HEK293 (cell line): ENCODE measurements at regions not wholly inside any gene's neighbourhood (a gene's known extent, or its start where the extent isn't known, plus 50 kb on each side); places are given as distances from the start of the nearest gene placed in this dataset.

Experiments used
- CTCF ChIA-PET: fragments of 350-600 bp; formaldehyde crosslinking; extraction: SDS; loops from one replicate; lab custom pipeline; 2021; ENCODE audit warnings: antibody characterized with exemption; lab: Yijun Ruan, JAX
- POLR2A ChIA-PET: fragments of 300-600 bp; formaldehyde crosslinking; extraction: SDS; loops from one replicate; lab custom pipeline; 2020; ENCODE audit warnings: antibody characterized with exemption, inconsistent platforms; lab: Yijun Ruan, JAX
- H3K27ac ChIP-seq: fragments of 200-500 bp; sonication (Bioruptor generic); 2 replicates; pipeline ENCODE4 v1.5.1; 2014; ENCODE audit warnings: low read depth, low read length, control low read depth, inconsistent platforms; ENCODE audit errors: extremely low read depth
- H3K36me3 ChIP-seq, 2 experiments: fragments of 200-500 bp in 1 of 2; sonication (Bioruptor generic) in 1 of 2; 1 replicate in 1 of 2; 2 replicates in 1 of 2; pipeline ENCODE4 v1.5.1; 2014 to 2017; ENCODE audit warnings: inconsistent platforms in 2 of 2, low read length in 2 of 2; ENCODE audit not compliant: control insufficient read depth in 2 of 2, insufficient read depth in 1 of 2
- H3K4me1 ChIP-seq: fragments of 200-500 bp; sonication (Bioruptor generic); 2 replicates; pipeline ENCODE4 v1.5.1; 2014; ENCODE audit warnings: mild to moderate bottlenecking, low read length, inconsistent platforms; ENCODE audit not compliant: control insufficient read depth, insufficient read depth
- H3K4me3 ChIP-seq: 2 replicates; pipeline ENCODE4 v1.5.1; 2011; ENCODE audit warnings: low read depth, mild to moderate bottlenecking, control low read depth, low read length, moderate library complexity
- H3K9me3 ChIP-seq: fragments of 200-500 bp; sonication (Bioruptor generic); 2 replicates; pipeline ENCODE4 v1.5.1; 2014; ENCODE audit warnings: low read depth, low read length, inconsistent platforms; ENCODE audit not compliant: control insufficient read depth, insufficient read depth
- BCL11A ChIP-seq: fragments of 450-650 bp; formaldehyde crosslinking; IDR thresholded peaks from 2 replicates; pipeline ENCODE4 v1.5.1; 2016; ENCODE audit warnings: low read depth, missing biosample characterization, missing genetic modification characterization
- ELK4 ChIP-seq: IDR thresholded peaks from 2 replicates; pipeline ENCODE4 v1.6.1; 2011; ENCODE audit warnings: mild to moderate bottlenecking, low read depth, low read length, borderline replicate concordance
- GFI1B ChIP-seq: fragments of 450-650 bp; formaldehyde crosslinking; IDR thresholded peaks from 2 replicates; pipeline ENCODE4 v1.5.1; 2016; ENCODE audit warnings: missing biosample characterization, missing genetic modification characterization
- HIC1 ChIP-seq: fragments of 450-650 bp; formaldehyde crosslinking; IDR thresholded peaks from 2 replicates; pipeline ENCODE4 v1.5.1; 2016; ENCODE audit warnings: missing biosample characterization, missing genetic modification characterization
- KLF1 ChIP-seq: fragments of 450-650 bp; formaldehyde crosslinking; IDR thresholded peaks from 2 replicates; pipeline ENCODE4 v1.5.1; 2016; ENCODE audit warnings: missing biosample characterization, missing genetic modification characterization
- KLF7 ChIP-seq: fragments of 450-650 bp; formaldehyde crosslinking; IDR thresholded peaks from 2 replicates; pipeline ENCODE4 v1.5.1; 2016; ENCODE audit warnings: missing biosample characterization, missing genetic modification characterization, borderline replicate concordance
- MZF1 ChIP-seq: fragments of 450-650 bp; formaldehyde crosslinking; IDR thresholded peaks from 2 replicates; pipeline ENCODE4 v1.5.1; 2017; ENCODE audit warnings: missing biosample characterization, missing genetic modification characterization, borderline replicate concordance
- PRDM6 ChIP-seq: fragments of 450-650 bp; formaldehyde crosslinking; IDR thresholded peaks from 2 replicates; pipeline ENCODE4 v1.5.1; 2017; ENCODE audit warnings: missing biosample characterization, missing genetic modification characterization
- RBAK ChIP-seq: fragments of 450-650 bp; formaldehyde crosslinking; IDR thresholded peaks from 2 replicates; pipeline ENCODE4 v1.5.1; 2016; ENCODE audit warnings: missing biosample characterization, missing genetic modification characterization
- ZFP69B ChIP-seq: fragments of 450-650 bp; formaldehyde crosslinking; IDR thresholded peaks from 2 replicates; pipeline ENCODE4 v1.5.1; 2016; ENCODE audit warnings: missing biosample characterization, missing genetic modification characterization
- ZNF138 ChIP-seq: fragments of 450-650 bp; formaldehyde crosslinking; IDR thresholded peaks from 2 replicates; pipeline ENCODE4 v1.5.1; 2016; ENCODE audit warnings: missing biosample characterization, missing genetic modification characterization, borderline replicate concordance
- ZNF211 ChIP-seq: fragments of 450-650 bp; formaldehyde crosslinking; IDR thresholded peaks from 2 replicates; pipeline ENCODE4 v1.5.1; 2016; ENCODE audit warnings: low read depth, missing biosample characterization, missing genetic modification characterization
- ZNF354C ChIP-seq: fragments of 450-650 bp; formaldehyde crosslinking; IDR thresholded peaks from 2 replicates; pipeline ENCODE4 v1.5.1; 2016; ENCODE audit warnings: missing biosample characterization, missing genetic modification characterization, low read depth, borderline replicate concordance
- ZNF404 ChIP-seq: fragments of 450-650 bp; formaldehyde crosslinking; IDR thresholded peaks from 2 replicates; pipeline ENCODE4 v1.5.1; 2017; ENCODE audit warnings: missing biosample characterization, missing genetic modification characterization
- ZNF449 ChIP-seq: fragments of 450-650 bp; formaldehyde crosslinking; IDR thresholded peaks from 2 replicates; pipeline ENCODE4 v1.5.1; 2017; ENCODE audit warnings: missing biosample characterization, mild to moderate bottlenecking, missing genetic modification characterization, moderate library complexity
- ZNF48 ChIP-seq: fragments of 450-650 bp; formaldehyde crosslinking; IDR thresholded peaks from 2 replicates; pipeline ENCODE4 v1.5.1; 2016; ENCODE audit warnings: missing biosample characterization, missing genetic modification characterization
- ZNF514 ChIP-seq: fragments of 450-650 bp; formaldehyde crosslinking; IDR thresholded peaks from 2 replicates; pipeline ENCODE4 v1.5.1; 2016; ENCODE audit warnings: missing biosample characterization, missing genetic modification characterization
- ZNF596 ChIP-seq: fragments of 450-650 bp; IDR thresholded peaks from 2 replicates; pipeline ENCODE4 v1.5.0; 2018; ENCODE audit warnings: missing biosample characterization, mild to moderate bottlenecking, missing genetic modification characterization, moderate library complexity
- ZNF76 ChIP-seq: fragments of 450-650 bp; formaldehyde crosslinking; IDR thresholded peaks from 2 replicates; pipeline ENCODE4; 2016; ENCODE audit warnings: low read depth, missing biosample characterization, missing genetic modification characterization, borderline replicate concordance
- ZNF776 ChIP-seq: fragments of 450-650 bp; formaldehyde crosslinking; IDR thresholded peaks from 2 replicates; pipeline ENCODE4 v1.5.0; 2017; ENCODE audit warnings: missing biosample characterization, missing genetic modification characterization, borderline replicate concordance
- ZSCAN30 ChIP-seq: fragments of 450-650 bp; IDR thresholded peaks from 2 replicates; pipeline ENCODE4 v1.5.1; 2018; ENCODE audit warnings: missing biosample characterization, mild to moderate bottlenecking, missing genetic modification characterization, moderate library complexity
- ZSCAN5A ChIP-seq: fragments of 450-650 bp; formaldehyde crosslinking; IDR thresholded peaks from 2 replicates; pipeline ENCODE4 v1.5.1; 2016; ENCODE audit warnings: missing biosample characterization, missing genetic modification characterization
- TF ChIP-seq, protein P1 (sequence below): fragments of 450-650 bp; formaldehyde crosslinking; IDR thresholded peaks from 2 replicates; pipeline ENCODE4 v1.5.1; 2016; ENCODE audit warnings: missing biosample characterization, missing genetic modification characterization

- CTCF ChIA-PET = interaction anchor here (0.6 kb wide), 1 partner anchor 123 kb away, joined by 3 read pairs; no protein-coding TSS in a partner anchor
- no peak overlapping the region for H3K27ac ChIP-seq
- no peak for TF ChIP-seq ZSCAN30
- TF ChIP-seq ZNF211 = no peak
- no peak for TF ChIP-seq ZFP69B (tag by site-specific recombination)
- TF ChIP-seq ZNF48 (tag by site-specific recombination) = no peak
- no peak for TF ChIP-seq ZSCAN5A (tag by site-specific recombination)
- TF ChIP-seq ZNF404 = no peak
- no peak for TF ChIP-seq ELK4
- no peak for TF ChIP-seq ZNF449 (tag by site-specific recombination)
- TF ChIP-seq RBAK (tag by site-specific recombination) = no peak
- no peak for TF ChIP-seq ZNF138
- TF ChIP-seq MZF1 = no peak
- TF ChIP-seq ZNF354C (tag by site-specific recombination) = no peak
- TF ChIP-seq HIC1 = no peak
- TF ChIP-seq ZNF776 (tag by site-specific recombination) = no peak
- no peak for TF ChIP-seq KLF1 (tag by site-specific recombination)
- no peak for TF ChIP-seq BCL11A
- no peak for TF ChIP-seq KLF7 (tag by site-specific recombination)
- no peak for TF ChIP-seq ZNF596 (tag by site-specific recombination)
- no peak for TF ChIP-seq GFI1B (tag by site-specific recombination)
These were observed 239.2 kb upstream of the HS6ST1 start for GRCh38 chr2:128557831-128558241.

GRCh38 chr2:128558441-128558840 lies 239.8 kb upstream of the HS6ST1 start:
- CTCF ChIA-PET = no interaction called here
- POLR2A ChIA-PET = no interaction called here
- Histone ChIP-seq H3K27ac (no peak overlapping the region), H3K9me3 (no peaks in the 10 kb centered on the region), H3K36me3 (no peaks in the 10 kb centered on the region), H3K4me3 (no peak overlapping the region), H3K4me1 (no peaks in the 10 kb centered on the region)
- TF ChIP-seq, protein P1, sequence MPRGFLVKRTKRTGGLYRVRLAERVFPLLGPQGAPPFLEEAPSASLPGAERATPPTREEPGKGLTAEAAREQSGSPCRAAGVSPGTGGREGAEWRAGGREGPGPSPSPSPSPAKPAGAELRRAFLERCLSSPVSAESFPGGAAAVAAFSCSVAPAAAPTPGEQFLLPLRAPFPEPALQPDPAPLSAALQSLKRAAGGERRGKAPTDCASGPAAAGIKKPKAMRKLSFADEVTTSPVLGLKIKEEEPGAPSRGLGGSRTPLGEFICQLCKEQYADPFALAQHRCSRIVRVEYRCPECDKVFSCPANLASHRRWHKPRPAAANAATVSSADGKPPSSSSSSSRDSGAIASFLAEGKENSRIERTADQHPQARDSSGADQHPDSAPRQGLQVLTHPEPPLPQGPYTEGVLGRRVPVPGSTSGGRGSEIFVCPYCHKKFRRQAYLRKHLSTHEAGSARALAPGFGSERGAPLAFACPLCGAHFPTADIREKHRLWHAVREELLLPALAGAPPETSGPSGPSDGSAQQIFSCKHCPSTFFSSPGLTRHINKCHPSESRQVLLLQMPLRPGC (tag by site-specific recombination) = no peak
- TF ChIP-seq ZNF76 (tag by site-specific recombination) = no peak
- no peak for TF ChIP-seq ZNF514 (tag by site-specific recombination)
- TF ChIP-seq PRDM6 (tag by site-specific recombination) = no peak

More at GRCh38 chr2:128557831-128558241, 239.2 kb upstream of the HS6ST1 start:
- H3K9me3 ChIP-seq = no peaks in the 10 kb centered on the region
- no peaks in the 10 kb centered on the region for H3K36me3 ChIP-seq
- POLR2A ChIA-PET = no interaction called here
- H3K4me3 ChIP-seq = no peak overlapping the region
- H3K4me1 ChIP-seq = no peaks in the 10 kb centered on the region
